ENCODE measurements at regions not wholly inside any gene's neighbourhood (a gene's known extent, or its start where the extent isn't known, plus 50 kb on each side); places are given as distances from the start of the nearest gene placed in this dataset.

DNA sequence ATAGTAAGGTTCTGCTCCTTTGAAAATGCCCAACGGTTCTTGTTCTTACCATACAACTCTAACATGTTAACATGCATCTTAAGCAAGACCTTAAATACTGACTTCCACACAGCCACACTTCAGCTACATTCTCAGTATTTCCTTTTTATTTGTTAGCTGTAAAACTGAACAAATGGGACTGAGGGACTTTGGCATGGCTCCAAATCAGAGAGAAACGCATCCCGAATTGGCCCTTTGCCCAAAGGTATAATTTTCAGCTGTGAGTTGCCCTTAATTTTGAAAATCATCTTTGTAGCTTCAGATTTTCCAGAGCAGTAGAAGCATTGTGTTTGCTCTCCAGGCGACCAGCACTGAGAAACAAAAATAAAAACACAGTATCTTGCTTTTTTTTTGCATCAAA is 56.4 kb downstream of the NEUROD6 start:
- no peak for DNase-seq (ENCODE audit: low read depth)

DNA sequence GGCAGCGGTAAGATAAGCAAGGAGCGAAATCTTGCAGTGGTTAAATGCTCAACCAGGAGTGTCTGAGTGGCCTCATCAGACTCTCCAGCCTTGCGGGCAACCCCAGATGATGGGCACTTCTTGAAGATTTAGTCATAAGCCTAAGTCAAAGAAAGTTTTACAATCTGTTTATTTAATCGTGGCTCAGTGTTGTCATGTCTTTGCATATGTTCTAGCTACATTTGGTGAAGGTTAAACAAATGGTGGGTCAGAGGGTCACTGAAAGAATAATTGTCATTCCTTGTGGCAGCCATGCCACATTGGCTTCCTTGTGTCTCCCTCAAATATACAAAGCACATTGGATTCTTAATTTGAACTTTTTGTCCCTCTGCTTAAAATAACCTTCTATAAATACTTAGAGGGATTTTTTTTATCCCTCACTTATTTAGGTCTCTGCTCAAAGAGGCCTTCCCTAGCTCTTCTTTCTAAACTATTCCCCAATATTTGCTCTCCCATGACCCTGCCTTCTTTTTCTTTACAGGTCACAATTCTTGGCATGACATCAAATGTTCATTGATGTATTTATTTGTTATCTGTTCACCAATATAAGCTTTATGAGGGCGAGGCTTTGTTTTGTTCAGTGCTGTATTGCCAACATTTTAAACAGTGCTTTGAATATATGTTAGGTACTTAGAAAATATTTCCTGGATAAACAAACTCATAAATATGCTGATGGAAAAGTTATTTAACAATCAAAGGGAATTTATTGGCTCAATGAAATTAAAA is 68.7 kb downstream of the NEUROD6 start:
- DNase-seq (ENCODE audit: low read depth), result peak; percentile 45

DNA sequence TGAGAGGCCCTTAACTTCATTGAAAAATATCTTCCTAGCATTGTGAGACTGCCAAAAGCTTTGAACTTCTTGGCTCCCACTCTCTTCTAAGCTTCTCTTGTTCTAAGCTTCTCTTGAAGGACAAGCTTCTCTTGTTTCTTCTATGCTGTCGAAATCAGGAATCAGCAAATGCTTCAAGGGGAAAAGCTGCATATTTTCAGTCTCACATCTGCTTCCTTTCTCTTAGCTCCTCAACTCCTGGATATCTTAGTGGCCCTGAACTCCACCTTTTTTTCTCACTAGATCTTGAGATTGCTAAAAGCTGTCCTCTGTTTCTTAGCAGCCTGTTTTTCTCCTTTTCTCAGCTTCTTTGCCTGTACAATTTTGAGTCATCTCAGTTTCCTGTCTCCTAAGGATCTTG is 73.0 kb downstream of the NEUROD6 start:
- DNase-seq (ENCODE audit: low read depth), result no peak

DNA sequence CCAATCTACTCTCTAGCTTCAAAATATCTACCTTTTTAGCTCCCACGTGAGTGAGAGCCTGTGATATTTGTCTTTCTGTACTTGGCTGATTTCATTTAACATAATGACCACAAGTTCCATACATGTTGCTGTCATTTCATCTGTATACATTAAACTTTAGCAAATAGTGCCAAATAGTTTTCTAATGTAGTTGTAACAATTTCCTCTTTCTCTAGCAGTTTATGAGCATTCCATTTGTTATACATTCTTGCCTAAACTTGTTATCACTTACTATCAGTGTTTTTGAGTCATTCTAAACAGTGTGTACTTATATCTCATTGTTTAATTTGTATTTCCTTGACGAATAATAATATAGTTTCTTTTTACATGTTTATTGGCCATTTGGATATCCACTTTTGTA is 77.2 kb downstream of the NEUROD6 start:
- DNase-seq (ENCODE audit: low read depth), result no peak

DNA sequence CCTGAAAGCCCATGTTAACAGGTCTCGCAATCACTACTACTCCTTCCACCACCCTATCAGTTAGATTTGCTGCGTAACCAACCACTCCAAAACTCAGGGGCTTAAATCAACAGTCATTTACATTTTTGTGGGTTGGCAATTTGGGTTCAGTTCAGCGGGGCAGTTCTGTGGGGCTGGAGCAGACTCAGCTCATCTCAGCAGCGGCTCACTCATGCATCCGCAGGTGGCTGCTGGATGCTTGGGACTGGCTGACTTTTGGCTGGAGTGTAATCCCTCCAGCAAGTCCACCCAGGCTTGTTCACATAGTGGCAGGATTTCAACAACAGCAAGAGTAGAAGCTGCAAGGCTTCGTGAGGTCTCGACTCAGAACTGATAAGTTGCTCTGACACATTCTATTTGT is 79.2 kb downstream of the NEUROD6 start:
- peak; percentile 87 for DNase-seq (ENCODE audit: low read depth)

DNA sequence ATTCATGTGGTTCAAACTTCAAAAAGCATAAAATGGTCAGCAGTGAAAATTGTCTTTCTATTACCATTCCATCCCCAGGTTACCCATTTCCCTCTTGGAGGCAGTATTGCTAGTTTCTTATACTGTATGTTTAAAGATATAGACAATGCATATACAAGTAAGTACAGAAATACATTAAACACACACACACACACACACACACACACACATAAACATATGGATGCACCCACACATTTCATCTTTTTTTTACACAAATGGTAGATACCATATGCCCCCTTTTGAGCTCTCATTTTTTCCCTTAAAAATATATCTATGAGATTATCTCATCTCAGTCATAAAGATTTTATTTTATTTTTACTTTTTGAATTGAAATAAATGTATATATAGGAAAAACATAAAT is 79.7 kb downstream of the NEUROD6 start:
- DNase-seq (ENCODE audit: low read depth), result no peak

DNA sequence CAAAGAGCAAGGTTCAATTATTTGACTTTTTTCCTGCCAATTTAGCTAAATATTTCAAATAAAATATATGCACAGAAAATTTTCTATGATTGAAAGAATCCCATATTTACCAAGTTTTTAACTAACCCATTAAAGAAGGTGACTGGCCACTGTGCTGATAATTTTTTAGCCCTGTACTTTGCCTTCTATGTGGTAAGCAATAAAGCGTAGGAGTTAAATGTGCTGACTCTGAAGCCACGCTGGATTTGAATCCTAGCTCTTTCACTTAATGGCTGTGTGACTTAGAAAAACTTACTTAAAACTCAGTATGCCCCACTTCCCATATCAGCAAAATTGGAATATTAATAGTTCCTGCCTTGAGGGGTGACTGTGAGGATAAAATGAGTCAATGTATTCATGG is 82.1 kb downstream of the NEUROD6 start:
- DNase-seq (ENCODE audit: low read depth), result no peak

DNA sequence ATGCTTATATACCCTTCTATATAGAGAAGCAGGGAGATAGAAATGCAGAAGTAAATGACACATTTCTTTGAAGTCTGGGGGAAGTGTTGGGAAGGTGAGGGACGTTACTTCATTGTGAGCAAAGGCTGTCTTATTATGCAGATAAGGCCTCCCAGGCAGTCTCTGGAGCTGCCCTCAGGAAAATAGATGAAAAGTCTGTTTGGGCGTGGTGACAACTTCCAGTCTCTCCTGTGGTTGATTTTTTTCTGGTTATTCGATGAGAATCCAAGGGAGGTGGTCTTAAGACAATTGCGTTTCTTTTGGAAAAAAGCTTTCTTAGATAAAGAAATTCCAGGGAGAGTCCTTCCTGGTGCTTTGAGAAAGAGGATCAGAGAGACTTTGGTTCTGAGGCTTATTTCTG is 84.0 kb downstream of the NEUROD6 start:
- no peak for DNase-seq (ENCODE audit: low read depth)

DNA sequence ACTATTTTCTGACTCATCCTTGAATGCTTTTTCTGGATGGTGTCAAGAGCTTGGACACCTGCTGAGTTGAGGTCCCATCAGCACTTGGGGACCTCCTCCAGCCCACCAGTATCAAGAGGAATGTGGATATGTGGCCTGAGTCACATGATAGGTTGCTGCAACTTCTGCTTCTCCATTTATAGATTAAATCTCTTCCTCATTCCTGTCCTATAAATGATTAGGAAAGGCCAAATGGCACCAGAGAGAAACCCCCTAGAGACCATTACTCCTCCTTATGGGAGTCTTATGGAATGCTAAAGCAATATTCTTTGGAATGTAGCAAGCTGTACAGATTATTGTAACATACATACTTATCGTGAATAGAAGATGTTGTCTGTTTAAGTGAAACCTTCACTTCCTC is 85.6 kb downstream of the NEUROD6 start:
- peak; percentile 27 for DNase-seq (ENCODE audit: low read depth)

DNA sequence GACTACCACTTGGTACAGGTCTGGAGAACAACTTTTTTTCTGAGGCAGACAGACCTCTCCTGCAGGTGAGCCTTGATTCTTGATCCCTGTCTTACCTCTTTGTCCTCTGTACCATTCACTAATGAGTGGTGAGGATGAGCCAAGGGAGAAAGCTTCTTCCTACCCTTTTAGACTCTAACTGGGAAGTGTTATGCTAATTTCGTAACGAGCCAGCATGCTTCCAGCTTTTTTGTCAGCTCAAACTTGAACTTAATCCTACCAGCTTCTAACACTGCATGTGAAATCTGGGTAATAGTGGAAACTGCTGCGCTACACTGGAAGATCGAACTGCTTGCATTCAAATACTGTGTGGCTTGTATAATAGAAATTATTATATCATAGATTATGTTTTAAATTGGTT is 87.0 kb downstream of the NEUROD6 start:
- no peak for DNase-seq (ENCODE audit: low read depth)

DNA sequence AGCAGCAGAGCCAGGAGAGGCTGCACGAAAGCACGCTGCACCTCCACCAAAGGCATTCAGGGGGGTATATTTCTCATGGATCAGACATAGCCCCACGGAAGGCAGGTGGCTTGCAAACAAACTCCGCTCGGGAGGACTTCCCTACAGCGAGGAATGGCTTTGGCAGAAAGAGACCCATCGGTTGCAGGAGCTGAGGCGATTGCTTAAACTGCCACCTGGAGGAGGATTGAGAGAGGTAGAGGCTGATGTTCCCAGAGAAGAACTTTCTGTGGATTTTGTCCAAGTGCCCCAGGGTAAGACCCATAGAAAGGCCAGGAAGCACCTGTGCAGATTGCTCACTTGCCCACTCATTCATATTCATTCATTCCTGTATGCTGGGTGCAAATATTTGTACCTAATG is 89.1 kb downstream of the NEUROD6 start:
- DNase-seq (ENCODE audit: low read depth), result no peak

DNA sequence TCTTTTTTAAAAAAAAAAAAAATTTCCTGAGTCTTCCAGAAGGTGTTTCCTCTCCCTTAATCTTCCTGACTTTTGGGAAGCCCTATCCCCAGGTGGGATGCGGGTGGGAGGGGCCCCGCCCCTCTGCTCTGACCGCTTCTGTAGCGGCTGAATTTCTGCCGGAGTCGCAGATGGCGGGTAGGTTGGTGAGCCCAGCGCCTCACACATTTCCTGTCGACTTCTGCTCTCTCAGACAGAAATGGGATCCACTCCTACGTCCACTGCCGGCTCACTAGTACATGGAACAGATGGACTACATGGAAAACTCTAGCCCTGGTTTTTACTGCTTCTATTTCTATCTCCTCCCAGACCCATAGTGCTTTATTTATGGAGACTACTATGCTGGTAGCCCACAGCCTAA is 90.9 kb downstream of the NEUROD6 start:
- no peak for DNase-seq (ENCODE audit: low read depth)

DNA sequence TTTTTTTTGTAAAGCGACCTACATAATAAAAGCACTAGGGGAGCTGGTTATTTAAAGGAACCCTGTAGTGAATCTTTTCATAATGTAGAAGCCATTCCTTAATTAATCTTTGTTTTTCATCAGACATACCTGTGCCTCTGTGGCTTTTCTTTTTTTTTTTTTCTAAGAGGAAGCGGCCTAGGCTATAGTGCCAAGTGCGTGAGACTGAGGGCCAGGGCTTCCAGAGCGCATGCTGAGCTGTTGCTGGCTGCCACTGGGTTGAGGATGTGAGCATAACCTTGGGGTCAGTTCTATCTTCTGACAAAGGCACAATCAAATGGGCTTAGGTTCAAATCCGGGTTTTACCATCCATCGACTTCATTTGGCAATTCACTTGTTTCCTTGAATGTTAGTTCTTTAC is 103.7 kb downstream of the NEUROD6 start:
- no peak for DNase-seq (ENCODE audit: low read depth)

DNA sequence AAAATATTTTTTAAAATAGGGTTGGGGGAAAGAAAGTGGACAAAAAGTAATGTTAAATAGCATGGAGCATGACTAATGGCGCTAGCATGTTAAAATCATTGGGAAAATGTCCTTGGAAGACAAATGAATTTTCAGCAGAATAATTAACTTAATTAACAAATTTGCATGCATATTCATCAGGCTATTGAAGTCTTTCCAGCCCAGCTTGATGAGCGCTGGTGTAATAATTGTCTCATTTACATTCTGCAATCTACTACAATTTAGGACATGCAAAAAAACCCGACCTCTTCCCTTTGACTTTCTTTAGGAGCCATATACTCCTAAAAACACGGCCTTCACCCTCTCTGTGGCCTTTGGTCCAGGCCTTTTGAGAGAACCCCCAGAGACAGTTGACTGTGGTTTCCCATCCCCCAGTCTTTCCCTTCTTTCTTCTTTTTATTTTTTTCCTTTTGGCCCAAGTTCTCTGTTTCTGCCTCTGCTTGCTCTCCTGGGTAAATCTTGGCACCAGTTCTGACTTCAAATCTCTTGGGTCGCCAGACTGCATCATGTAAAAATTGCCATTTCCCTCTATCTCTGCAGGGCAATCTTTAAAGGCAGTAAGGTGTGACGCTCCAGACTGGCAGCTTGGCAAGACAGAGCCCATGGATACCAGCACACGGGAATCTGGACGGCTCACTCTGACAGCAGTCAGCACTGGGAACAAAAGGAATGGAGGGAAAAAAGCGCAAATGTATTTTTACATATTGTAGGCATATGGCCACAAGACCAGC is 105.5 kb downstream of the NEUROD6 start:
- DNase-seq (ENCODE audit: low read depth), result no peak

DNA sequence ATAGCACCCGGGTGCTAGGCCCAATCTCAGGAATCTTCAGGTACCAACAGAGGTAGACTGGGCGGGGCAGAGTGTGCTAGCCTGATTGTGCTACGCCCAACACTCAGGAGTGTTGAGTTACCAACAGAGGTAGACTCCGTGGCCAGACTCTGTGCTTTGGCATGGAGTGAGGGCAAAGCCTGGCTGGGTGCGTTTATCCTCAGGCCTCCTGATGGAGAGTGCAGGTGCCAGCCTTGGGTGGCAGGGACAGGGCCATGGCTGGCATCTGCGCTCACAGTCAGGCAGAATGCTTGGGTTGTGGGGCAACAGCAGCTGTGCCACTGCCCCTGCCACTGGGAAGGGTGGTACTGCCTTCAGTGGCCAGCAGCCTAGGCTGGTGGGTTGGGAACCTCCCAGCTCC is 111.6 kb downstream of the NEUROD6 start:
- no peak for DNase-seq (ENCODE audit: low read depth)

DNA sequence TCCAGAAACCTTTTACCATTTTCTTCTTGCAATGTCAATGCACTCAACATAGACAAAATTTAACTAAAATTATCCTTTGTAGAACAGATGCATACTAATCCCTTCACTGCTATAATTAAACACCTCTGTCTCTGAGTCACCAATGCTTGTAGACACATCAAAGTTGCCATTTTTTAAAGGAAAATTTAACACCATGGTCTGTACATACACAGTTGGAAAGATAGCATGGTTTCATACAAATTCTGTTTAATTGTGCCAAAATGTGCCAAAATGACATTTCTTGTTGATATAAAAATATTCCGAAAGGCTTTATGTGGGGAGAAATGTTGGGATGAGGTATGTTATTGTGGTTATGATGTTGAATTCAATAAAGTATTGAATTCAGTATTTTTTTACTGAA is 125.8 kb downstream of the NEUROD6 start:
- no peak for DNase-seq (ENCODE audit: low read depth)

DNA sequence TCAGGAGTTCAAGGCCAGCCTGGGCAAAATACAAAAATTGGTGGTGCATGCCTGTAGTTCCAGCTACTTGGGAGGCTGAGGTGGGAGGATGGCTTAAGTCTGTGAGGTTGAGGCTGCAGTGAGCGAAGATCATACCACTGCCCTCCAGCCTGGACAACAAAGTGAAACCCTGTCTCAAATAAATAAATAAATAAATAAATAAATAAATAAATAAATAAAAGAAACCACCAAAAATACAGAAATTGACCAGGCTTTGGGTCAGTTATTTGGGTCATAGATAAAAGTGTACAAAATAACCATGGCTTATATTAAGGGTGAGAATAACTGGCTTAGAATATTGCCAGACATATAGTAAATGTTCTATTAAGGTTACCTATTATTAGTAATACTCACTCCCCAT is 129.2 kb downstream of the NEUROD6 start:
- DNase-seq (ENCODE audit: low read depth), result no peak

DNA sequence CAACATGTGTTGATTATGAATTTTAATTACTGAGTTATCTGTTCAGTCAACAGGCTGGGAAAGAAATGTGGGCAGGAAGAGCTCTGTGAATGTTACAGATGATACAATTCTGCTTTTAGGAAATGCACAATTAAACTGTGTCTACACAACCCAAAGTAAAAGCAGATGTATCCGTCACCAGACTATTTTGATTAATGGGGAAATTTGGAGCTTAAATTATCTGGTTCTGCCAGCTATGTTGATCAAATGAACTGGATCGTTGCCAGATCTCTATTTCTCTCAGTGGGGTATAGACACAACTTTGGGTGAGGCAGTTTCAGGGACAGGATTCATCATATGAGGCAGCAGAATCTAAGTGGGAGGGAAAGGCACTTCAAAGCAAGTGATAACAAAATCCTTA is 136.5 kb downstream of the NEUROD6 start:
- DNase-seq (ENCODE audit: low read depth), result no peak

DNA sequence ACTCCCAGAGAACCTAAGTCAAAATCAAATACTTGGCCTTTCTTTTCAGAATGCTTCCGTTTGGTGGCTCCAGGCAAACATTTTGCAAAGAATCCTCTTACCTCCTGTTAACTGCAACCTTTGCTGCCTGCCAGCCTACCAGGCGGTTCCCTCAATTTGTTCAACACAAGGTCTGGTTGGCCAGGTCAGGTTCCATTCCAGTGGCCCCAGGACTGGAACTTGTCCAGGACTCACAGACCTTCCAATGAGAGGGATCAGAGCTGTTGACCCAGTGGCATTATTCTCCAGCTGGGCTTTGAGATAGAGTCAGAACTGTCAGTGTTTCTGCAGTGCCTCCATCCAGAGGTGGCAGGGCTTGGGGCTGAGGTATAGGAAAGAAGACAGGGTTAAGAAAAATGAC is 137.0 kb downstream of the NEUROD6 start:
- no peak for DNase-seq (ENCODE audit: low read depth)

DNA sequence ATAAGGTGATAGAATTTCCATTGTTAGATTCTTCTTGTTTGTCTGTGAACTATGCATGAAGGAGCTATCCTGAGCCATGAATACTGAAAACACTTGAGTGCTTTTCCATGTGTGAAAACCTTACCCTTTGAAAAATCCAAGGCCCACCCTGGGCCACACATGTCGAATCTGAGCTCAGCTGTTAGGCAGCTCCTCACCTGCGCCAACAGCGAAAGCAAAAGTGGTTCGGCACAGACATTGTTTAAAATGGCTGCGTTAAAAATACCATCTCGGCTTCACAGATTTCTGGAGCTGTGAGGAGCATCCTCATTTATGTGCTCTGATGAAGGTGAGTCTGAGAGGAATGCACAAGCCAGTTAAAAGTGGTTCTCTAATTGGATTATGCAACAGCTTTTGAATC is 137.7 kb downstream of the NEUROD6 start:
- no peak for DNase-seq (ENCODE audit: low read depth)

DNA sequence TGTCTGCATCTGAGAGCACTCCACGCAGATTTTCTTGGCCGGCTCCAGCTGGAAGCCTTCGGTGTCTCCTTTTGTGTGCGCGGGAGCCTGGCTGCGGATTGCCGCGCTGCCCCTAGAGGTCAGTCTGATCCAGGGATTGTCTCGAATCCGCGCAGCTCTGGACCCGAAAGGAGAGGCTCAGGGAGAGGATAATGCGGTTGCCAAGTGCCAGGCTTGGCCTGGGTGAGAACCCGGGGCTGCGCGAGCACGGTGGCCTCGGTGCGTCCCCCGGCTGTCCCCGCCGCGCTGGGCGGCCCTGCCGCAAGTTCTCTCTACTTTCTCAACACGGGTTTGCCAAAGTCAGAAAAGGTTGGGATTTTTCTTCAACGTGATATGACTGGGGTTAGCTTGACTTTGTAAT is 140.9 kb downstream of the ADCYAP1R1 start:
- DNase-seq (ENCODE audit: low read depth), result peak; percentile 91

DNA sequence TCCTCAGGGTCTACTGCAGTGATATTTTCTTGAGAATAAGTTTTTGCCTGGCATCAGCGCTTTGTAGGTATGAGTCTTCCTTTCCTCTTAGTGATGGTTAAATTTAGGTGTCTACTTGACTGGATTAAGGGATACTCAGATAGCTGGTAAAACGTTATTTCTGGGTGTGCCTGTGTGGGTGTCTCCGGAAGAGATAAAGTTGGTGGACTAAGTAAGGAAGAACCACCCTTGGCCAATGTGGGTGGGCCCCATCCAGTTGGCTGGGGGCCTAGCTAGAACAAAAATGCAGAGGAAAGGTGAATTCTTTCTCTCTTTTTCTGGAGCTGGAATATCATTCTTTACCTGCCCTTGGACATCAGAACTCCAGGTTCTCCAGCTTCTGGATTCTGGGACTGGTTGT is 138.8 kb downstream of the ADCYAP1R1 start:
- no peak for DNase-seq (ENCODE audit: low read depth)

DNA sequence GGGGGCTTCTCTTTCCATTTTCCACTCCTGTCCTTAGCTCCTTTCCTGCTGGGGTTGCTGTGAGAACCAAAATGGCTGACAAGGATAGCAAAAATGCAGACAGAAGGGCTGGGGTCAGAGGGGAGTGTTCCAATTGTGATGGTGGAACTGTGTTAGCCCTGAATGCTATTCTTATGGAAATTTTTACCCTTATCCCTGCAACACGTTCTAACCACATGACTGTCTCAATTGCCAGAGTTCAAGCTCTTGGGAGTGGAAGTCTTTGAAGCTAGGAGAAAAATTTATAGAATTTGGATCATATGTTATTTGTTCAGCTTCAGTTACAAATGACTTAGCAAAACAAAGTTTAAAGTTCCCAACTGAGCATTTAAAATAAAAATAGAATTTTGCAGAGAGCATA is 134.1 kb downstream of the ADCYAP1R1 start:
- DNase-seq (ENCODE audit: low read depth), result no peak

DNA sequence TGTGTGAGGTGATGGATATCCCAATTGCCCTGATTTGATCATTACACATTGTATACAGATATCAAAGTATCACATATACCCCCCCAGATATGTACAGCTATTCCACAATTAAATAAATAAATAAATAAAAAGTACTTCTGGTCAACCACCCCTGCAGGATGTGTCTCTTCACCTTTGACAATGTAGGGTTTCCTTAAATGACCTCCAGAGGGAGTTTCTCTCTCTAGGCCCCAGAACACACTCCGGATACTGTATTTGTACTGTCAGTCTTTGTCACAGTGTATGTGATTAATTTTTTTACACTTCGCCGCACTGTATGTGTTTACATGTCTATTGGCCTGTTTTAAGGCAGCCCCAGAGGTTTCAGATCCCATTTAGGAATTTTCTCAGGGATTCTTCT is 123.6 kb downstream of the ADCYAP1R1 start:
- DNase-seq (ENCODE audit: low read depth), result no peak

Data from Daoy (cell line).